DMS153 treated with DMSO at 0.1 percent for 48 hours (cell line): ENCODE measurements at regions not wholly inside any gene's neighbourhood (a gene's known extent, or its start where the extent isn't known, plus 50 kb on each side); places are given as distances from the start of the nearest gene placed in this dataset.

Experiments used
- DNase-seq: peaks from one replicate; lab custom pipeline; 2025; ENCODE audit not compliant: unreplicated experiment; lab: John Stamatoyannopoulos, UW

DNA sequence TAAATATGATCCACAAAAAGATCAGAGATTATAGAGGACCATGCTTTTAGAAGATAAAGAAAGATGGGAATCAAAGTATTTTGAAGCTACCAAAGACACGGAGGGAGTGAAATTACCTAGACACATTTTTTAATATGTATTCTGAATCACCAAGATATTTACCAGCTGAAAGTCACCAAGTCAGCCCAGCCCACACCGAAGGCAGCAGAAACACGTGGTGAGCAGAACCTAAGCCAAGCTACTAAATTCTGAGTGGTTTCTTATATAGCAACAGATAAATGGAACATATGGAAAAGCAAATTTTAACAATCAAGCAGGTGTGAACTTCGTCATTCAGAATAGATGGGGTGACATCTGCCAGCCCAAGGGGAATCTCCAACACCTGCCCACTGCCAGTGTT, 134.7 kb upstream of the AKR1E2 start:
- no peak for DNase-seq

DNA sequence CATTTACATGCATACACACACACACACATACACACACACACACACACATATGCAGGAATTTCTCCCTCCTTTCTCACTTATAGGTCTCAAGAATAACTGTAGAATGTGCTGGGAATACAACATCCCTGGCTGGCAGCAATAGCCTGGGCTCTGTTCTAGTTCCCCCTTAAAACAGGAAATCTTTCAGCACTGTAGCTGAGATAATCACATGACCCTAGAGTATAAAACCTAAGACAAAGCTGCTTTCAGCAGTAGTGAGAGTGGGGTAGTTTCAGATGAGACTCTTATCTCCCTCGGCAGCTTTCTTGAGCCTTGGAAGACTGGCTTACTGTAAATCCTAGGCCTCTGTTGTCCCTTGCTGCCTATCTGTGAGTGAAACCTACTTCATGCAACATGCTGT, 137.4 kb upstream of the AKR1E2 start:
- no peak for DNase-seq

- DNase-seq, result no peak
These were observed 137.8 kb upstream of the AKR1E2 start for GRCh38 chr10:4688168-4688567.

DNA sequence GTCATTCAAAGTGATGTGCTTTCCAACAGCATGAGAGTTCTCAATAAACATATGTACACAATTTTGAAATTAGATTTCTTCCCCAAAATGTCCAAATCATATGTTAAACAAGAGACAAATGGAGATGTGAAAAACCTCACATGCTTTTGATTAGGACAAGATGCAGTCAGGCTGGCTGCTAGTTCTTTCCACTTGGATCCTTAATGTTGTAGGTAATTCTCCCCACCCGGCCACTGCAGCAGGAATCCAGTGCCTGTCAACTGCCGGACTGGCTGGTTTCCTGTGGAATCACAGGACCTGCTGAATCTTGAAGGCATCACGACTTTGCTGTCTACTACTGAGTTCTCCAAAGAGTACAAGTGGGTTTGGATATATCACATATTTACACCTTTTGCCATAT, 138.6 kb upstream of the AKR1E2 start:
- no peak for DNase-seq

DNA sequence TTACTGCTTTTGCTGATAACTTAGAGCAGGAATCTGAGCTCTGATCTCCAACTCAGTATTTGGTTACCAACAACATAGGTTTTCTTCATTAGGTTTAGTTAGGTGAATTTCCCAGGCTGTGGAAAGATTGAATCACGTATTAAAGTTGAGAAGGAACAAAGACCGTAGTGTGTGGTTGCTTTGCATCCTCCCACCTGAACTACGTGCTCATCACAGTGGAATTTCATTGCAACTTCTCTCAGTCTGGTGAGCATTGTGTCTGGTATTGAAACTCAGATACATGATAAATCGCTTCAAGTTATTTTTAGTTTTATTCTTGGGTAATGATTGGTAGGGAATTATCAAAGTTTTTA, 139.4 kb upstream of the AKR1E2 start:
- DNase-seq, result no peak

DNA sequence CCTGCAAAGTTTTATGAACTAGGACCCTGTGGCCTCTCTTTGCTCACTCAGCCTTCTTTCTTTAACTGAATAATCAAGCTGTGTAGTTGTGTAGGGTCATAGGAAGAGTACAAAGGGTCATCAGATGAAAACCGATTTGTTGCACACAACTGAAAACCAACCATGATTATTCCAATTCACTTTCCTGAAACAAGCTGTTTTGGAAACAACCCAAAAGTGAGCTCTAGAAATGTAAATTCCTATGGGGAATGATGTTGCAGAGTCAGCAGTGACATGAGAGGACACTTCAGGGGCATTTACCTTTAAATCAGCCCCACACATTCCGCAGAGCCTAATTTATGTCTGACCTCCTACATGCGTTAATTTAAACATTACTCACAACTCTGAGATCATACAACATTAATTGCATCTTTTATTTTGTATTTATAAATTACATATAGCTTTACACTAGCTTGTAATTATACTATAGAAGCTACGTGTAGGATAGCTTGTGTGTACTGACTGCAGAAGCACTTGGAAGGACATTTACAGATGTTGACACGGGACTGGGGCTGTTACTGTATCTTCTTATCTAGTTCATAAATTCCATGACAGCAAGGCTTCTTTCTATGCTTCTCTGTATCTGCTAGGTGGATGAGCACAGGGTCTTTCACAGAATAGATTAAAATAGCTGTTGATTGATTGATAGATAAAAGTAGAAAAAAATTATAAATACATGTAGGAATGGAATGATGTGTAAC, 139.9 kb upstream of the AKR1E2 start:
- DNase-seq, result no peak

GRCh38 chr10:4685491-4685890, 140.5 kb upstream of the AKR1E2 start:
- DNase-seq, result no peak

GRCh38 chr10:4684434-4684833, 141.6 kb upstream of the AKR1E2 start:
- no peak for DNase-seq

- no peak for DNase-seq
These were observed 142.2 kb upstream of the AKR1E2 start for GRCh38 chr10:4683838-4684237.

GRCh38 chr10:4683137-4683536, 142.9 kb upstream of the AKR1E2 start:
- no peak for DNase-seq

DNA sequence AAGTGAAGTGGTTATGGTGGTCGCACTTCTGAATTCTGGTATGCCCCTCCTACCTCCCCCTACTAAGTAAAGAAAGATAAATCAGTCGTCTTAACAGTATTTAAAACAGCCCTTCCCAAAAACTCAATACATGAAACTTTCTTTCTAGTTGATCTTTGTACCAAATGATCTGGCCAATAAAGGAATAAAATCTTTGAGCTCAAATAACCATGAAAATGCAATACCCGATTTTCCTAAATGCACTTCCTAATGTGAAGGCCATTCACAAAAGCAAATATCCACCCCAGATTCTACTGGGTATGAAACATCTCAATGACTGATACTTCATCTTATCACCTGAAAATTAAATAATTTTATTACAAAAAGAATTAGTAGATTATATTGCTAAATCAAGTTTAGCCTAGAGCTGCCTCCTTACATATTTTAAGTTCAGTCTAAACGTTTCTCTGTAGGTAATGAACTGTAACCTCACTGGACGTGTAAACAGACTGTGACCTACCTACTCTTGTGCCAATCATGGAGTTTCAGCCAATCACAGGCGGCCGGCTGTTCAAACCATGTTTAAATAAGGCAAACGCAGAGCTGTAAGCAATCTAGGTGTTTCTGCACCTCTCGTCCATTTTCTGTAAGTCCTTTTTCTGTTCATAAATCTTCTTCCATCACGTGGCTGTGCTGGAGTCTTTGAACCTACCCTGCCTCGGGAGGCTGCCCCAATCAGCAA, 146.9 kb upstream of the AKR1E2 start:
- DNase-seq, result no peak

- DNase-seq, result no peak
These were observed 147.7 kb upstream of the AKR1E2 start for GRCh38 chr10:4678023-4678950.

- DNase-seq, result no peak
These were observed 148.5 kb upstream of the AKR1E2 start for GRCh38 chr10:4677296-4678021.

DNA sequence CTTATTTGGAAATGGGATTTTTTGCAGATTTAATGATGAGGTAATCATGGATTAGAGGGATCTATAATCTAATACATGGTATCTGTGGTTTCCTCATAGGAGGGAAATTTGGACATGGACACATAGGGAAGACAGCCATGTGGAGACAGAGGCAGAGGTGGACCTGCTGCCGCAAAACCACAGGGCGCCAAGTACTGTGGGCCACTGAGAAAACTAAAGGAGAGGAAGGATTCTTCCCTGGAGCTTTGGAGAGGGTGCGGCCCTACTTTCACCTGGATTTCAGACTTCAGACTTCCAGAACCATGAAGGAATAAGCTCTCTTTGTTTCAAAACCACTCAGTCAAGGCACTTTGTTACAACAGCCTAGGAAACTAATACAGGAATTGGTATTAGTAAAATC, 149.4 kb upstream of the AKR1E2 start:
- no peak for DNase-seq

- no peak for DNase-seq
These were observed 150.2 kb upstream of the AKR1E2 start for GRCh38 chr10:4675808-4676207.

DNA sequence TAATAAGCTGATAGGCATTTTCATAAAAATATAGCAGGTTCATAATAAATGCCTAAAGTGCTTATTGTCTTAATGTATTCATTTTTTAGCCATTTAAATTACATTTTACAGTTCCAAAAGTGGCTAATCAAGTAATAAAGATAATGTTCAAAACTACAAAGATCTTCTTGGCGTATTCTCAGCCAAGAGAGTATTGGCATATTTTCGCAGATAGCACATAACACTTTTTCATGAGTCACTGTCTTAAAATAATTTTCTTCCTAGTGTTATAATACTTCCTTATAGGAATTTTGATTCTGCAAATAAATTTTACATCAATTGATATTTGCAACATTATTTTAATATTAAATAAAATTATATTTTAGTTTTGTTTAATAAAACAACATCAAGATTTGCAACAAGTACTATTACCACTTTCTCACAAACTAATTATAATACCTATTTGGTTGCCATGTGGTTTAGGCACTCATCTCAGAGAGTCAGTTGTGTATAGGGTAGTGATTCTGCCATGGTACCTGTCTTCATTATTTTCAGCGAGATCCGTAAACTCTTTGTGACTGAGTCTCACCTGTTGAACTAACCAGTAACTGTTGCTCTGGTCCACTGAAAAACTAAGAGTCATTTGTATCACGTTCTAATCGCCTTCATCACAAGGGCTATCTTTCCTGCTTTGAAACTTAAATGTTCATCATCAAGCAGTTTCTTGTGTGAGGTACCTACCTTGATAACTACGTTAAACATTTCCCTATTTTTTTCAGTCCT, 152.5 kb upstream of the AKR1E2 start:
- DNase-seq, result no peak

DNA sequence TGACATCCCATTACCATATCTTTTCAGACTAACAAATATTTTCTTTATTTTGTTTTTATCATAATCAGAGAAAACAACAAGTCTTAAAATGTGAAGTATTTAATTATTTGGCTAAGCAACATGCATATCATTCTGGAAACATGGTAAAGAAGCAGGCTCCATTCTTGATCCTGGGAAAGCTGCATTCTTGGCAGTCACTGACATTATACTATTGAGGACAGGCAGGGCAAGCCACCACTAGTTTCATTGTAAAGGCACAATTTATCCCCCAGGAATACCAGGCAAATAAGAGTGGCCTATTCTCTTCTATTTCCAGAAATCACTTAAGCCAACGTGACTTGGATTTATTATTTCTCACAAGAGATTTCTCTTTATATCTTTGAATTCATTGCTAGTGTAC, 153.8 kb upstream of the AKR1E2 start:
- no peak for DNase-seq

GRCh38 chr10:4671451-4672145, 154.4 kb upstream of the AKR1E2 start:
- no peak for DNase-seq

- no peak for DNase-seq
These were observed 155.3 kb upstream of the AKR1E2 start for GRCh38 chr10:4670737-4671136.

GRCh38 chr10:4669585-4669984, 156.4 kb upstream of the AKR1E2 start:
- no peak for DNase-seq
